ENCODE measurements at regions not wholly inside any gene's neighbourhood (a gene's known extent, or its start where the extent isn't known, plus 50 kb on each side); places are given as distances from the start of the nearest gene placed in this dataset.

GRCh38 chr14:22276913-22277816, 311.9 kb downstream of the DAD1 start (continued):
- TF ChIP-seq CEBPB (IDR thresholded peaks at IDR 0.05; ENCODE audit: low read depth, low read length), result no peak
- TF ChIP-seq BHLHE40 (IDR thresholded peaks at IDR 0.05; ENCODE audit: low read depth, low read length), result no peak

- Histone ChIP-seq H3K4ac (ENCODE audit: low read depth, low read length) (no peak overlapping the region; the same call in 1 of the 2 replicates), H3K27me3 (ENCODE audit: control insufficient read depth, insufficient read depth, low read length) (no peaks in the 10 kb centered on the region; the same call in 1 of the 2 replicates), H2BK20ac (ENCODE audit: low read depth, low read length) (peak overlapping the region; percentile 78; the same call in 1 of the 2 replicates), H2AK5ac (ENCODE audit: low read depth, low read length) (no peak overlapping the region), H4K91ac (ENCODE audit: insufficient read depth, low read depth, low read length) (no peak overlapping the region), H3K56ac (ENCODE audit: extremely low read depth, insufficient read depth, low read length) (no peak overlapping the region), H3K79me1 (ENCODE audit: low read depth in 1 of 2, low read length in 2 of 2) (no peaks in the 10 kb centered on the region), H3K14ac (replicated peaks; ENCODE audit: low read depth, low read length) (no peak overlapping the region), H4K8ac (ENCODE audit: low read depth in 2 of 2, low read length in 2 of 2) (no peak overlapping the region), H4K5ac (ENCODE audit: low read depth, low read length) (no peak overlapping the region), H3K27ac (ENCODE audit: insufficient read depth, low read length) (no peak overlapping the region), H3K4me1 (ENCODE audit: control insufficient read depth, insufficient read depth, low read length) (0 out of 2 replicates have a peak, but pooled peaks cover 2% of the 10 kb centered on the region), H3K9me1 (ENCODE audit: insufficient read depth, low read length) (peaks cover 5% of the 10 kb centered on the region; the same call in 1 of the 2 replicates), H2AFZ (replicated peaks; ENCODE audit: low read length, poor library complexity) (peak overlapping the region; percentile 3), H2BK15ac (ENCODE audit: low read depth, low read length) (no peak overlapping the region; the same call in 2 of the 3 replicates), H3K4me3 (ENCODE audit: insufficient read depth, low read depth, low read length) (no peak overlapping the region), H3K9me3 (ENCODE audit: control insufficient read depth, insufficient read depth, low read length) (no peaks in the 10 kb centered on the region), H3K36me3 (ENCODE audit: control insufficient read depth, insufficient read depth, low read length) (no peaks in the 10 kb centered on the region), H2BK120ac (ENCODE audit: low read depth, low read length) (peak overlapping the region; percentile 48; the same call in 1 of the 2 replicates), H3K9ac (ENCODE audit: low read depth, low read length) (no peak overlapping the region), H2AK9ac (replicated peaks; ENCODE audit: low read depth, low read length, poor library complexity) (no peak overlapping the region), H3K23ac (ENCODE audit: low read depth, low read length) (no peak overlapping the region), H4K20me1 (ENCODE audit: insufficient read depth, low read length) (no peaks in the 10 kb centered on the region), H2BK5ac (ENCODE audit: low read depth, low read length, poor library complexity, severe bottlenecking) (no peak overlapping the region), H3K18ac (ENCODE audit: low read depth, low read length) (no peak overlapping the region), H3K4me2 (ENCODE audit: low read depth, low read length) (no peak overlapping the region)
- DNase-seq (no peak), ATAC-seq (ENCODE audit: low read depth) (no peak)
- CTCF ChIA-PET, result interaction anchor here (1.1 kb wide), 1 partner anchor 8 kb away, joined by 3 read pairs; no protein-coding TSS in a partner anchor
- no peak for TF ChIP-seq POLR2A (IDR thresholded peaks at IDR 0.05; ENCODE audit: low read depth, low read length)
- no peak for TF ChIP-seq CTCF (conservative IDR thresholded peaks at IDR 0.05; ENCODE audit: low read depth, low read length)
- TF ChIP-seq CEBPB (IDR thresholded peaks at IDR 0.05; ENCODE audit: low read depth, low read length), result no peak
- no peak for TF ChIP-seq RAD21 (IDR thresholded peaks at IDR 0.05; ENCODE audit: low read length)
- TF ChIP-seq RCOR1 (IDR thresholded peaks at IDR 0.05; ENCODE audit: insufficient replicate concordance, low read length), result no peak
- intact Hi-C loops (cut with micrococcal nuclease) (no loop called here), in situ Hi-C loops (cut with MboI; ENCODE audit: low sequenced_read_pairs) (no loop called here), dilution Hi-C loops (cut with HindIII; ENCODE audit: low sequenced_read_pairs, unreplicated experiment) (no loop called here)
- BruUV-seq (replicated peaks), result no TSS peak
- POLR2A ChIA-PET (ENCODE audit: unreplicated experiment), result no interaction called here
- 20% methylated on average over 1 of the region's 11 CpGs; no CpG with 5 or more reads in 1 of the 2 experiments for WGBS, 2 experiments (ENCODE audit: extremely low coverage in 2 of 2, insufficient read length in 1 of 2)
These were observed 316.9 kb downstream of the DAD1 start for GRCh38 chr14:22271838-22272799.

Data from IMR-90 (cell line).